HTR-8/SVneo (cell line): ENCODE measurements at regions not wholly inside any gene's neighbourhood (a gene's known extent, or its start where the extent isn't known, plus 50 kb on each side); places are given as distances from the start of the nearest gene placed in this dataset.
A peak's percentile ranks its signal among the peaks of the same experiment; 100 is the strongest.

Experiments used
- DNase-seq: peaks from one replicate; pipeline ENCODE4 v3.0.0; 2011; ENCODE audit warnings: low spot score, mixed read lengths; ENCODE audit not compliant: insufficient read length
- FAIRE-seq: peaks from 2 replicates; lab custom pipeline; 2011; peaks lifted over from hg19 to GRCh38; lab: Jason Lieb, UNC

DNA sequence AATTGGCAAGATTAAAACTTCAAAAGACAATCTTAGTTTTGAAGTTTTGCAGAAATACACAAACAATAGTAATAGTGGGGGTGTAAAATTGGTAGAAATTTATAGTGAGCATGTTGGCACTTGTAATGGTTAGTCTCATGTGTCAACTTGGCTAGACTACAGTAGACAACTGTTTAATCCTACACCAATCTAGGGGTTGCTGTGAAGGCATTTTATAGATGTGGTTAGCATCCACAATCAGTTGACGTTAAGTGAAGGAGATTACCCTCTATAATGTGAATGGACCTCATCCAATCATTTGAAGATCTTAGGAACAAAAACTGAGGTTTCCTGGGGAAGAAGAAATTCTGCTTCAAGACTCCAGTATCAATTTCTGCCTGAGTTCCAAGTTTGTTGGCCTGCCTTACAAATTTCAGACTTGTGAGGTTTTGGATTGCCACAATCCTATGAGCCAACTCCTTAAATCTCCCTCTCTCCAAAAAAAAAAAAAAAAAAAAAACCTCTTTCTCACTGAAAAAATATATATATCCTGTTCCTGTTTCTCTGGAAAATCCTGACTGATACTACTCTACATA, 531.6 kb upstream of the IGFBP3 start:
- no peak for FAIRE-seq
- DNase-seq, result no peak

DNA sequence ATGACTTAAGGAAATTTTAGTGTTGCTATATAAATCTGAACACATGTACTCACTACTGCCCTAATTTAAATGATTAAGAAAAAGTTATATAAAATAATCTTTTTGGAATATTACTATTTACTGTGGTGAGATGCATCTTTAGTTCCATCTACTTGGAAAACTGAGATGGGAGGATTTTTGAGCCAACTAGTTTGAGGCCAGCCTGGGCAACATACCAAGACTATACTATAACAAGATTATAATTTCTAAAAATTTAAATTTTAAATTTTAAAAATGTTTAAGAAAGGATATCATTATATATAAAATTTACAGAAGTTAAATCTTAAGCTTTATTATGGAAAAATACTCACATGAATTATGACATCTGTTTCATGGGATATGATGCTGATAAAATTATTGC, 530.8 kb upstream of the IGFBP3 start:
- FAIRE-seq (no peak), DNase-seq (no peak)

DNA sequence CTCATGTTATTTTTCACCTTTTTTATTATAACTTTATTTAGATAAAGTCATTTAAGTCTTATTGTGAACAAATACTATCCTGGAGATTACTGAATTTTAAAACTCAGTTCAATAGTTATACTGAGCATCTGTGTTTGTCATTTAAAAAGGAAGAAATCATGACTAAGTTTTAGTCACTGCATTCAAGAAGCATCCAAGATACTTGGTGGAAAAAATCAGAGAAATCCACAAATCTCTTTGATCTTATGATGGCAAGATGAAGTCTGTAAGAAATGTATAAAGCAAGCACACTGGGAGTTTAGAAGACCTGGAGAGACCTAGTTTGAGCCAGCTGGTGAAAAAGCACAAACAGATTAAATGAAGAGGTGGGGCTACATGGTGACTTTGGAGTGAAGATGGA, 529.8 kb upstream of the IGFBP3 start:
- FAIRE-seq, result no peak

DNA sequence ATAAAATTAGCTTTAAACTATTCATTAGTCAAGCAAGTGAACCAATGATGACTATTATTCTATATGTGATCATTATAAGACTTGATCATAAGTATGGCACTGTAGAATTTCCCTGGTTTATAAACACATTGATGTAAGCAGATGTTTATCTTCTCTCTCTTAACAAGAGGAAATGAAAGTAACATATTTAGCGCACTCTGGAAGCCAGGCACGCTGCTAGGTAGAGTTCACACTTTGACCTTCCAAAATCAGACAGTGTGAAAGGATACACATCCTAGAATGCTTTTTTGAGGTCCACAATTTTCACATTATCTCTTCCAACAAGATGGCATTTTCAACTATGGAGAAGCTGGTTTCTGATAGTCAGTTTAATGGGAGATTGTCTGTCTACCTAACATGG, 529.4 kb upstream of the IGFBP3 start:
- no peak for DNase-seq
- no peak for FAIRE-seq

More for the DNA sequence above, 529.8 kb upstream of the IGFBP3 start:
- no peak for DNase-seq

DNA sequence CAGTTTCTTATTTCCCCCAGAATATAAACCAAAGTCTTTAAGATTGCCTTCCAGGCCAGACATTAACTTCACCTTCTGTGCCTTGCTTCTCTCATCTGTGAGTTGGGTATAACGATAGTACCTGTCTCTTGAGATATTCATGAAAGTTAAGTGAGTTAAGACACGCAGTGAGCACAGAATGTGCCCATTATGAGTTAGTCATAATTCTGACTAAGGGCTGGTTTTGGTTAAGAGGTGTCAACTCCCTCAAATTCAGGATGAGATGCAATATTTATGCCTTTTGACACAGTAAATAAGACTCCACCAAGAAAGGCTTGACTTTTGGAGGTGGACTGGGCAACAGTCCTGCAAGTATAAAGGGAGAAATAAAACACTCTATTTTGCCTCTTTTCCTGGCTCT, 528.7 kb upstream of the IGFBP3 start:
- FAIRE-seq, result no peak
- no peak for DNase-seq

DNA sequence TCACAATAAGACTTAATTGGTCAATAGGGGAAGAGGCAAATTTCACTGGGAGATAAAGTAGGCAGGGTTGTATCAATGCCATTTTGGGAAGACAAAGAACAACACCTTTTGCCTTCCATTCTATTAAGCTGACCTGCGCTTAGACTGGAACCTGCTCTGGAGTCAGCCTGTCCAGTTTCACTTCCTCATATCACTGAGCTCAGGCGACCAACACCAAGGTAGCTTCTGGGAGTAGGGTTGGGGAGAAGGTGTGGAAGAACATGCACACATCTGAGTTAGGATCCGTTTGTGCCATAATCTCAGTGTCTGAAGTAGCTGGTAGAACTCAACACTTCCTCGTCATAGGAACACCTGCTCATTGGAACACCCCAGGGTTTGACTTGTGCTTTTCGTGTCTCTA, 527.4 kb upstream of the IGFBP3 start:
- DNase-seq (no peak), FAIRE-seq (no peak)

DNA sequence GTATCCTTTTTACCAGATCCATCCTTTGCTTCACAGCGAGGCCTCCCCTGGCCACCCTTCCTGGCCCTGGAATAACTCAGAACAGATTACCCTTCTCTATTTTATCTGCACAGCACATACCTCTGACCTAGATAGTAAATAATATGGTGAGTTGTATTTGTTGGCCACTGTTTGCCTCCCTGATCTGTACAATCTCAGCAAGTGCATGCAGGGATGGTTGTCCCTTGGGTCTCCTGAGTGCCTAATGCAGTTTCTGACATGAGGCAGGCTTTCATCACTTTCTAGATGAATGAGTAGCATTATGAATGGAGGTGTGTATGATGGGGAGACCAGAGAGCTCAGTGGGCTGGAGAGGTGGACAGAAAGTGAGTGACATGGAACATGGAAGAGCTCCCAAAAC, 525.1 kb upstream of the IGFBP3 start:
- no peak for DNase-seq
- FAIRE-seq, result no peak

DNA sequence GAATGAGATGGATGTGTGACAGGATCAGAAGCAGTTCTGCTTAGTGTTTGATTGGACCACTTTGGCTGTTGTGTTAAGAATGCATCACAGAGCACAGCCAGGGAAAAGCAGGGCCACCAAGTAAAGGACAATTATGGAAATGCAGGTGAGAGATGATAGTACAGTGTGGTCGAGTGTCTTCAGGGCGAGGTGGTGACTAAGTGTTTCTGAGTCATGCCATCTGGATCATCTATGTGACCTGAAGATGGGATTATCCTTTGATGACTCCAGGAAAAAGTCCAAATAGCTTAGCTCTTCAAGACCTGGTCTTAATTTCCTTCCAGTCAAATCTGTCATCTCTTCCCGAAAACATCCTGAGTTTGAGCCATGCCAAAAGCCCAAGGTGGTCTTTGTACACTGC, 523.2 kb upstream of the IGFBP3 start:
- FAIRE-seq (no peak), DNase-seq (no peak)

DNA sequence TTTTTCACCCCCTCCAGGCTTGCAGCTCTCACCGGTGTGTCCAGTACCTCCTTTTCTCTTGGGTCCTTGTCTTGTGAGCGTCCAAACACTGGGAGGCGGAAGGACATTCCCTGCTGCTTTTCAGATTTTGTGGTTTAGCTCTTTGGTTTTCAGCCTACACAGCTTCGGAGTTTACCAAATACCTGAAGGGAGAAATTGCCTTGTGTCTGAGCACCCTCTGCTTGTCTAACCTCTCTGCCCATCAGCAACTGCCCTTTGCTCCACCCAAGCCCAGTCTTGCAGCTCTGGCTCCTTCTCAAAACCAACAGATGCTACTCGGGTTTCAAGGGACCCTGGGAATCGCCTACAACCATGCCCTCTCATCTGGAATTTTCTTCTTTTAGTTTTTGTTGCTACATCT, 519.1 kb upstream of the IGFBP3 start:
- DNase-seq, result no peak
- no peak for FAIRE-seq

DNA sequence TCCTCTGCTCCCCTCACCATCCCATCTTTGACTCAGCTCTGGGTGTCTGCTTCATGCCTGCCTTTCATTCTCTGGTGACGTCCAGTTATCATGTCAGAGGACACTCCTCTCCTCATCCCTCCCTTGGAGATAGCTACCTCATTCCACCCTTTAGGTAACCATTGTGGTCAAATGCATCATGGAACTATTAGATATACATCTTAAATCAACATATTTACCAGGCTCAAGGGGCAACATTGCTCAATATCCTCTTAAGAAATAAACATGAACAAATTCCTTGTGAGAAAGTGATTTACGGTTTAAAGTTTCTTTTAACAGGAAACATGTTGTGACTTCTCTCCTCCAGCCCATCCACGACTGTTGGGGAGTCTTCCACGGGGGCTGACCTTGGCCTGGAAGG, 511.6 kb upstream of the IGFBP3 start:
- peak; percentile 71 for DNase-seq
- FAIRE-seq, result peak; percentile 94

DNA sequence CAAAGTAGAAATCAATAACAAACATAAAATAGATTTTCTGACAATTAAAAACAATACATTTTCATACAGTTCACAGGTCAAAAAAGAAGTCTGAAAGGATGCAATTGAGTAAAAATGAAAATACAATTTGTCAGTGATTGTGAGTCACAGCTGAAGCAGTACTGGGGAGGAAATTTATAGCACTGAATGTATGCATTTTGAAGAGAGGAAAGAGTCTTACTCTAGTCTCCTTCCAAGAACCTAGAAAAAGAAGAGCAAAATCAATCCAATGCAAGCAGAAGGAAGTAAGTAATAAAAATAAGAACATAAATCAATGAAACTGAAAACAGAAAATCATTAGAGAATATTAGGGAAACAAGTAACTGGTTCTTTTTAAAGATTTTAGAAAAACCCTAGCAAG, 507.2 kb upstream of the IGFBP3 start:
- FAIRE-seq (no peak), DNase-seq (no peak)

DNA sequence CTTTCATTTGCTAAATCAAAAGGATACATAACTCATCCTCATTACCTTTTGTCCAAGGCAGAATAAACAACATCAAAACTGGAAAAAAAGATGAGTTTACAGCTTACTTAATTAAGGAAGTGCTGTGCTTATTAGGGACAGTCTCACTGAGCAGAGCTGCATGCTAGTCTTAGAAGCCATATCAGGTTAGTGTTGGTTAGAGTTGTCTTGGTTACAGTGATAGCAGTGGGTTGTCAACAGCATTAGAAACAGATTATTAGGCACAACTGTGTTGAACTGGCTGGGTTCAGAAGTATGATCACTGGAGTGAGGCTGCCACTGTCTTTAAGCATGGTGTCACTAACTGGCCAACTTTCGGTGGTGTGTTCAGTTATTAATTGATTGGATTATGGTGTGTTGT, 503.9 kb upstream of the IGFBP3 start:
- FAIRE-seq (no peak), DNase-seq (no peak)

DNA sequence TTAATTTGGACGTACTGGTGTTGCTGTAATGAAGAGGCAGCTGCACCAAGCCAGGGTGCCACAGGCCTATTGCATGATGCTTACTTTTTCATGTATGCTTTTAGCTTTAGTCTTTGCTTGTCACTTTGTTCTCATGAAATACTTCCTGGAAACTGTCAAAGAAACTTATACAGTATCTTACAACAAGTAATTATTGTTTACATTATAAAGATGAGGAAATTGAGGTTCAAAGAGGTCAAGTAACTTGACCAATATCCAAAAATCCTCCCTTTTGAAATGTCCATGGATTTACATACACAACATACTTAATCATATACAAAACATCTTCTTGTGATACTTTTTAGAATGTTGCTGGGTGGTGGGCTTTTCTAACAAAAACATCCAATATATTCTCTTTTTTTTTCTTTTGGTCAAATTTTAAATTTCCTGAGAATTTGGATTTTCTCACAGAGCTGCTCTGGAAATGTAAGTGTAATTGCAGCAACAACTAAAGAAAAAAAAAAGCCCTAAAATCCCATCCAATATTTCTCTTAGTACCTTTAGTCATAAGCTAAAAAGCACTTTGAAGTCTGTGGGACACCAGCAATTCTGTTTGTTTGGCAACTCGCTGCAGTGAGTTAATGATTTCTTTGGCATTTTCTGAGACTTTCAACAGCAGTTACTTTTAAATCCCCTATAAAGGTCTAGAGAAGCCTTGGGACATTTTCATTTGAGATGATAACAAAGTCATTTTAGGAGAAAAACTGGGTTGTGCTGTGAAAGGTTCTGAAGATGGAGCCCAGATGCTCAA, 500.6 kb upstream of the IGFBP3 start:
- FAIRE-seq, result no peak
- no peak for DNase-seq

DNA sequence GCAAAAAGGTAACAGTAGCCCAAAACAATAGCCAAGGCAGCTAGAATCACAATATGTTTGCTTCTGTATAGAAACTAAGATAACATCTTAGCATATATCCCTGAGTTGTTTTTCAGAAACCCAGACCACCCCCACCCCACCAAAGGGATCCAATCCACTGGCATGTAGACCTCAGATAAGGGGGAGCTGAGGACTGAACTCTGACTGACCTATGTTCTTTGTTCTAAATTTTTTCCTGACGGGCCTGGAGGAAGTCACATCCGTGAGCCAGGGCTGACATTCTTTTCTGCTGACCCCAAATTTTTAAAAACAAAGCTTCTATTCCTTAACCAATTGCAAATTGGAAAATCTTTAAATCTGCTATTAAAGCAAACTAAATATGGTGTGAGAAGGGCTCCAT, 493.9 kb upstream of the IGFBP3 start:
- FAIRE-seq, result no peak
- no peak for DNase-seq

DNA sequence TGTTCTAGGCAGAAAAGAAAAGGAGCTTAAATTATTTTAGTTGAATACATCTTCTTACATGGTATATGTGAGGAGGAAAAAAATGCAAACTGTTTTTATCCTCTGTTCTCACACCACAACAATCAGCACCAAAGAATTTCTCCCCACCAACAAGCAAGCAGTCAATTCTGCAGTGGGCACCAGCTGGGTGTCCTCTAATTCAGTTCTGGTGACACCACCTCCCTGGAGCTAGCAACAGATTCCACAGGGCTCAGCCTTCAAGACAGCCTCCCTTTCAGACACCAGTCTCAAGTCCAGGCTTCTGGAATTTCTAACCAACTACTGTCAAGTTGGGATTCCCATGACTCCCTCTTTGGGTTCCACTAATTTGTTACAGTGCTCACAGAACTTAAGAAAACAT, 490.2 kb upstream of the IGFBP3 start:
- no peak for DNase-seq
- FAIRE-seq, result no peak

DNA sequence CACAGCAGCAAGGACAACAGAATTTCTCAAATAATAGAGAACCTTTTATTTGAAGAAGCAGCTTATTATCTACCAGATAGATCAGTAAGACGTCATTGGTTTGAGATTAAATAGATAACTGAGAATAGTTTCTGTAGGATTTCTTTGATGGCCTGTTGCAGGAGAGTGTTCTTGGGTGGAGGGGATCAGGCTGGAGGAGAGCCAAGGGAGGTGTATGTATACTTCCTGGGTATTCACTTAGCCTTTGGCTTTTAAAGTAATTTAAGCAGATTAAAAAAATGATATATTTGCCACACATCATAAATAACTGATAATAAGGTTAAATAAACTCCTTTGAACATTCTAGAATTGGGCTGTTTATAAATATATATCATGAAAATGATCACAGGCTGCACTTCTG, 486.1 kb upstream of the IGFBP3 start:
- DNase-seq (no peak), FAIRE-seq (no peak)

DNA sequence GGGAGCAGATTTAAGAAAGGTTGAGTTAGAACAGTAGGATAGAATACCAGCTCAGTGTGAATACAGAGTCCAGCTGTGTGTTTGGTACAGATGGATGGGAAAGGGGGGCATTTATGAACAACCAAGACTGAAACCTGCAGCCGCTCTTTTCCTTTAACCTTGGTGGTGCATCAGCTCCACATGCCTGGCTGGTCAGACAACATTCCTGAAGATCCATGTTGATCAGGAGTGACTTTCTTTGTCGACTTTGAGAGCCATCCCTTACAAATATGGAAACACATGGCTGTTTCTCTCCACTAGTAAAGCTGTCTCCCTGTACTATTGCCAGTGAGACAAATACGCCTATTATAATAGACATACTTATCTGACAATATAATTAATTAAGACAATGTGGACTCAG, 476.5 kb upstream of the IGFBP3 start:
- FAIRE-seq, result no peak
- no peak for DNase-seq

DNA sequence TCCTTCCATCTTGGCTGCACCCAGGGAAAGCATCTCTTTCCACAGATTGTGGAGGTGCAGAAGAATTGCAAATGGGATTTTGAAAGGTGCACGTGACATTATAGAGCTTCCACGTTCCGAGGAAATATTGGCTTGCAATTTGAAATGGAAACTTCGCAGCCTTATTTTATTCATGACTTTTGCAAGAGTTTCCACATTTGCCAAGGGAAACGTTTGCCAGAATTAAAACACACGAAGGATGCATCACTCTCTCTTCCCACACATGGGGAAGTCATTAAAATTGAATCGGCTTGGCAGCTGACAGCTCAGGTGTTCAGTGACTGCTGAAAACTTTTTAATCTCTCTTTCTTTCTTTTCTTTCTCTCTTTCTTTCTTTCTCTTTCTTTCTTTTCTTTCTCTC, 475.4 kb upstream of the IGFBP3 start:
- DNase-seq, result no peak
- no peak for FAIRE-seq

DNA sequence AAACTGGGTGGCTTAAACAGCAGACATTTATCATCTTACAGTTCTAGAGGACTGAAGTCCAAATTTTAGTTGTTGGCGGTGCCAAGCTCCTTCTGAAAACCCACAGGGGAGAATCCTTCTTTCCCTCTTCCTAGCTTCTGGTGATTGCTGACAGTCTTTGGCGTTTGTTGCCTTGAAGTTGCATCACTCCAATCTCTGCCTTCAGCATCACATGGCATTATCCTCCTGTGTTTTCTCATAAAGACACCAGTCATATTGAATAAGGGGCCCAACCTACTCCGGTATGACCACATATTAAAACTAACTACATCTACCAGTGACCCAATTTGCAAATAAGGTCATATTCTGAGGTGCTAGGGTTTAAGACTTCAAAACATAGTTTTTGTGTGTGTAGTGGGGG, 472.1 kb upstream of the IGFBP3 start:
- FAIRE-seq (no peak), DNase-seq (no peak)

DNA sequence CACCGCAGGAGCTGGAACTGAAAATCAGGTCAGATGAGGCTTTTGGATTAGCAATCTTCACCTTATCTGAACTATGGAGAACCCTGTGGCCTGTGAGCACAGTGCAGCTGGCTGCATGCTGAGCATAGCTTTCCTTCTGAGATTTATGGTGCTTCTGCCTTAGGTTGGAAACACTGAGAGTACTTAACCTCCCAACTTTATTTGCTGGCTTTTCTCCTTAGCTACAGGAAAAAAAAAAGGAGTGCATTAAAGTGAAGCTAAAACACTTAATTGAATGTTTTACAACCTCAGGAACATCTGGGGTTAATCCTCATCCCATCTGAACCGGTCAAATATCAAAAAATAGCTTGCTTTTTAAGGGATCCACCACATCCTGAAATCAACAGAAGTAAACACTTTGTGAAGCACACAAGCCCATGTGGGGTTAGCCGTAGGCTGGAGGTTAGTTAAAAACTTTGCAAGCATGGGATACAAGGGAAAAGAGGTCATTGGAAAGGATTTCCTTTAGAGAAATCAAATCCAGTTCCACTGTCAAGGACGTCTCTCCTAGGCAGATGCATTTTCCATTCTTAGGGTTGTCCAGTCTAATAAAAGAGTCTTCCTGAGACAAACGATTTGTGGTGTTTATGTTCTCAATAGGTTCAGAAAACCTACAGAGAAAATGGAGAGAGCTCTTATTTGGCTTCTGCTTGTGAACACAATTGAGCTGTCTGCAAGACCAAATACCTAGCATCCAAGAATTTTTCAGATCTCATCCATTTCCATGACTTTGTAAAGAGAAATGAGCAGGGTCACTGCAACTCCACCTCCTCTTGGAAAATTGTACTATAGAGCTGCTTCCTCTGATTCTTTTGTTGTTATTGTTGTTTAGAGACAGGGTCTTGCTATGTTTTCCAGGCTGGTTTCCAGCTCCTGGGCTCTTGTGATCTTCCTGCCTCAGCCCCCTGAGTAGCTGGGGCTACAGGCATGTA, 470.4 kb upstream of the IGFBP3 start:
- FAIRE-seq, result no peak

DNA sequence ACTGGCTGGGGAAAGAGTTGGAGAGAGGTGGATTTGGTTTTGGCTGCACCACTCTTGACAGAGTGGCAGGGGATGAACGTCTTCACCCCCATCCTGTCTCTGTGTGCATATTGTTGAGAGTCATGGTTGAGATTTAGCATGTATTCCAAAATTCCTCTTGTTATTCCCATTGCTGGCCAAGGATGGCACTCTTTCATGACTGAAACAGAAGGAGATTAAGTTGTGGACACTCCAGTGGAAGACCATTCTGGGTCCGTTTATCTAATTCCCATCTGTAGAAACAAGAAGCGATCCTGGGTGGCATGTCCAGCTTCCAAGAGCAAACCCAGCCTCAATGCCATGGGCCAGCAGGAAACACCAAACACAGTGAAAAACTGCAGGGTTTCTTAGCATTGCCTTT, 469.0 kb upstream of the IGFBP3 start:
- FAIRE-seq (peak; percentile 40), DNase-seq (peak; percentile 10)

More for the DNA sequence above, 470.4 kb upstream of the IGFBP3 start:
- DNase-seq, result peak; percentile 8
